ENCODE measurements at regions not wholly inside any gene's neighbourhood (a gene's known extent, or its start where the extent isn't known, plus 50 kb on each side); places are given as distances from the start of the nearest gene placed in this dataset.

DNA sequence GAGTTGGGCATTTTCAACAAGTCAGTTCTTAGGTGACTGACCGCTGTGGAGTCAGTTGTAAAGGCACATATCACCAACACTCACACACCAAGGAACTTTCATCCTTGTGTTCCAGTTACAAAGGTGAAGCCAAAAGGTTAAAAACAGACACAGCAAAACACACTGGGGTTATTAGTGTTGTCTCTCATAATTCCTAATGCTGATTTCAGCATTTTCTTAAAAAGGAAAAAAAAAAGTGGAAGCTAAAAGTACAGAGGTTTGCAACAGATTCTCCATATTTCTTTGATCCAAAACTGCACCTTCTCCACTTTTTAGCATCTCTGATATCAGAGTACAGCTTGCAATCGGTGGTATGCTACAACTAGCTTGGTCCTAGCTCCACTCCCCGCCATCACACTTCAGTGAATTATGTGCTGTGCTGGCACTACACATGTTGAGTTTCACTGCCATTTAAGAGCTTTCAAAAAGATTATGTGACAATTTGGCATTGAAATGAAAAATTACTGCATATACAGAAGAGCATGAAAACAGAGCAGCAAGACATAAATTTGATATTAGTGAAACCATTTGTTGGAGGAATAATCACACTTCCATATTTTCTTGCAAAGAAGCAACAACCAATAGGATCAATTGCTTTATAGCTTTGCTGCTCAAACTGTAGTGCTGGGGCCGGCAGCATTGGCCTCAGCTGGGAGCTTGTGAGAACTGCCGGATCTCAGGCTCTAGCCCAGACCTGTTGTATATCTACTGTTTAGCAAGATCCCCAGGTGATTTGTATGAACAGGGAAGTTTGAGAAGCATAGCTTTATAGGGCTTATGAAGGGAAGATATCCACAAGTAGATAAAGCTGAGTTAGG is 62.3 kb upstream of the DAPL1 start:
- no peak for DNase-seq (ENCODE audit: low spot score)

DNA sequence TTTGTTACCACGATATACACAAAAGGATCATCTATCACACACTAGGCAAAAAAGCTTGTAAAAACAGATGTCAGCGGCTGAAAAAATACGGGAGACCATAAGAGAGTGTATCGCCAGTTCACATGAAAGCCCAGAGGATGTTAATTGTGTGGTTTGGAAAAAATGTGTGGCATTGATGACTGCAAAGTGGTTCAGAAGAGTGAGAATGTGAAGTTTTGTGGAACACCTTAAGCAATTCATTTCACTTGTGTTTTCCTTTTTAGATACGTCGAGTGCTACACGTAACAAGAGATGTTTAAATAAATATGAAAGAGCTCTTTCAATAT is 61.7 kb upstream of the DAPL1 start:
- DNase-seq (ENCODE audit: low spot score), result no peak

DNA sequence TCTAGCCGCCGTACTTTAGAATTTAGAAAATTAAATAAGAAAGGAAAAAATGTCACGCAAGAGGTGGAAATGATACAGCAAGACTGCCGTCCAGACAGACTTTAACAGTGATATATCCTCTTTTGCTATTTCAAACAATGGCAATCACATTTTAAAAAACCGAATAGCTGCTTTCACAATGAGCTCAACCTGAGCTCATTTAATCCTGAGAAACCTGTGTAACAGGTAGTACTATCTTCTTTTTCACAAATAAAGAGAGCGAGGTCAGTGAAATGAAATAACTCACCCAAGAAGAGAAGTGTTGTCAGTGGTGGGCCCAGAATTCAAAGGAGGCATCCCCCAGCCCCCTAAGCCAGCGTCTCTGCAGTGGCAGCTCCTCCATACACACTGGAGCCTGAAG is 60.7 kb upstream of the DAPL1 start:
- DNase-seq (ENCODE audit: low spot score), result no peak

DNA sequence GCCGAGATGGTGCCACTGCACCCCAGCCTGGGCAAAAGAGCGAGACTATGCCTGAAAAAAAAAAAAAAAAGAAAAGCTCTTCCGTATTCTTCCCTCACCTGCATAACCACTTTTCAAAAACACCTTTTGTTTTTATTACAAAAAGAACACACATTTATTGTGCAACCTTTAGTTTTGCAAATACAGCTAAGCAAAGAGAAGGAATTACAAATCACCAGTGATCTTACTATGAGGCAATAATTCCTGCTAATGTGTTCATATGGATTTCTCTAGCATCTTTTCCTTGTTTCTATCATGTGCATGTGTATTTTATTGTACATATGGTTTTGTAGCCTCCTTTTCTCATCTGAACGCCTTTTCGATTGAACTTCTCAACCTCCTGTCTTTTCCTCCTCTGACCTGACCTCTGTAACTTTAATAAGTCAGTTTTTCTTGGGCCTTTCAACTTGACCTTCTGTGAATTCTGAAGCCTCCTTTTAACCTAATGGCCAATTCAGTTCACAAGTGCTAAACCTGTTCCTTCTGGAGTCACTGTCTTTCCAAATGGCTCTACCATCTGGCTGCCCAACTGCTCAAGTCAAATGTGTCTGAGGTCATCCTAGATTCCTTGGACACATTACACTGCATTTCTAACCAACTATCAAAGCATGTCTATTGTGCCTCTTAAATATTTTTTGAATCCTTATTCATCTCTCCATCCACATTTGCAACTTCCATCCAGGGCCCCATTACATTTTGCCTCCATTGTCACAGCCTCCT is 59.1 kb upstream of the DAPL1 start:
- no peak for DNase-seq (ENCODE audit: low spot score)

DNA sequence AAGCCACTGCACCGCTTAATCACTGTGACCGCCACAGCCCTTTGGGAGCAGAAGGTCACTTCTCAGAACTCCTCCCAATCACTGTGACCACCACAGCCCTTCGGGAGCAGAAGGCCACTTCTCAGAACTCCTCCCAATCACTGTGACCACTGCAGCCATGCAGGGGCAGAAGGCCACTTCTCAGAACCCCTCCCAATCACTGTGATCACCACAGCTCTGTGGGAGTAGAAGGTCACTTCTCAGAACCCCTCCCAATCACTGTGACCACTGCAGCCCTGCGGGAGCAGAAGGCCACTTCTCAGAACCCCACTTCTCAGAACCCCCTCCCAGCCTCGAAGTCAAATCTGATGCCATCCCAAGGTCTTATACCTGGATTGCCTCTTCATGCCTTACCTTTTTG is 56.8 kb upstream of the DAPL1 start:
- no peak for DNase-seq (ENCODE audit: low spot score)

DNA sequence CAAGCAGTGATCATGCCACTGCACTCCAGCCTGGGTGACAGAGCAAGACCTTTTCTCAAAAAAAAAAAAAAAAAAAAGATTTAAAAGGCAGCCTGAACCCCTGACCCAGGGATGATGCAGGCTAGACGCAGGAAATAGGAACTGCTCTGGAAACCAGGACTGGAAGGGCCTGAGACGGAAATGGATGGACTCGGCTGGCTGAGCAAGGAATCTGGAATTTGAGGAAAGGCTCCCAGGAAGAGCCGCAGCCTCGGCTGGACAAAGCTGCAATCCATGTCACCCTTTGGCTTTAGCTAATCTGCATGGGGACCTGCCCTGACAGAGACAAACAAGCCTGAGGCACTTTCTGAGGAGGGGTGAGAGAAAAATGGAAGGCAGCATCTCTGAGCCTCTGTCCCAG is 55.0 kb upstream of the DAPL1 start:
- DNase-seq (ENCODE audit: low spot score), result no peak

DNA sequence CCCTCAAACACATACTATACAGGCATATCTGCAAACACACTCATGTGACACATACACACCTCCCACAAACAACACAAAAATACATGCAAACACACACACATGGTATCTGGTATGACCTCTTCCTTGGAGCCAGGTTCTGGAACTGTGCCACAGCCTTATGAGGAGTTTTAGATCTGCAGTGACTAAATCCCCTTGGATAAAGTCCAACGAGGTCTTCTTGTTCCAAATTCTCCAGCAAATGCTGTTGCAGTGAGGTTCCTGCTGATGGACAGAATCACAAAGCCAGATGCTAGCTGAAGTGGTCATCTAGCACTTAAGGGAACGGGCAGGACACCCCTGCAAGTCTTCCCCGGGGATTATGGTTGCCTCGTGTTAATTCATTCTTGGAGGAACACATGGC is 54.5 kb upstream of the DAPL1 start:
- DNase-seq (ENCODE audit: low spot score), result no peak

DNA sequence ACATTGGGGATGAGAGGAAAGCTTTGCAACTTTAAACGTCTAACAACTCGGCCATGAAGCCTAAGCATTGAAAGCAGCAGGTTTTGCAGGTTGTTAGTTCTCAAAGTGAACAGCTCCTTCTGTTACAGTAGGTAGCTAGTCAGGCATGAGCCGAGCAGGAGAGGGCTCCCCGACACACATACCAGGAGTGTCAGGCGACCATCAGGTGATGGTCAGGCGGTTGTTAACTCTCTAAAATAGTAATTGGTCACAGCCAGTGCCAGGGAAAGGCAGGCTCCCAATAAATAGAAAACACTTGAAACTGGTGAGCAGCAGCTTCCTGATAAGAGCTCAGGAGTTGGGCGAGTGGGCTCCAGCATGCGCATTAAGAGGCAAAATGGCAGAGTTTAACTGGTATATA is 53.5 kb upstream of the DAPL1 start:
- no peak for DNase-seq (ENCODE audit: low spot score)

DNA sequence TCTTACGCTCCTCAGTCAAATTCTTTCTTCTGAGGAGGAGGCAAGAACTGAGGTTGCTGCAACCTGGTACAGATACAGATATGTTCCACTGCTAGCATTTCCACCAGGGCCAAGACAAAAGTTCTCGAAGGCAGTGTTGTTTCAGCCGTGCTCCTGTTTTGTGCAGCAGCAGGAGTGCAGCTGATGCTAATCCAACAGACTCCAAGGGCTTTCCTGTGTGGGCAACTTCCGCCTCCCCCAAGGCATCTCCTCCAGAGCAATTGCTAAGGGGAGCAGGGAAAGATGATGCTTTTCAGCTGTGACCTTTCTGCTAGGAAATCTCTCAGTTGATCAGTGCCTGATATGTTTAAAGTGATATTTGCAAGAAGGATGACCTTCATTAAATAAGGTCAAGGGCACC is 52.6 kb upstream of the DAPL1 start:
- DNase-seq (ENCODE audit: low spot score), result no peak

DNA sequence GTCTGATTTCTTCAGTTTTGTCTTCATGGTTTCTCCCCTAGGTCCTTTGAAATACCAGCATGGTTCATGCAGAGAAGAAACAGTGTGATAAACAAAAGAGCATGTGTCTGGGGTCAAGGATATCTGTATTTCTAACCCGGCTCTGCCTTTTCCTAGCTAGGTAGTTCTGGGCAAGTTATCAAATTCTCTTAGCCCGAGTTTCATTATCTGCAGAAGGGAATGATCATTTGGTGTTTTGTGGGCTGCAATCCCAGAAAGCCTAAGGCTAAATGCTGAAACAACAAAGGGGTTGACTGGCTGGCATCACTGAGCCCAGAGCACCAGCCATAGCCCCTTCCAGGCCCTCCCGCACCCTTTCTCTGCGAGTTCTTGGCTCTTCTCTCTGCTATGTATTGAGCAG is 51.7 kb upstream of the DAPL1 start:
- no peak for DNase-seq (ENCODE audit: low spot score)

DNA sequence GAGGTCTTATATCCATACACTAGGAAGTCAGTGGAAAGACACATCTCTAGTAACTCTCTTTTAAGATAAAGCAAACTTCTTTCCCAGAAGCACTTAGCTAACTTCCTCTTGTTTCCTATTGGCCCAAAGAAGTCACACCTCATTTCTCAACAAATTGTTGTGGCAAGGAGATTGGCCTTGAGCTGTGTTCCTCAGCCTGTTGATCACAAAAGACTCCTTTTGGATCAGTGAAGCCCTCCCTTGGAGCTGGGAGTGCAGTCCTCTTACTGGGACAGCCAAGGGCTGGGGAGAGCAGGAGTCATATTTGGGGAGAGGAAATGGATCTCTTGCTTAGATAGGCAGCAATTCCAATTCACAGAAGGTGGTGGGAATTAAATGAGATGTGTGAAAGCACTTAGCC is 51.2 kb upstream of the DAPL1 start:
- no peak for DNase-seq (ENCODE audit: low spot score)

DNA sequence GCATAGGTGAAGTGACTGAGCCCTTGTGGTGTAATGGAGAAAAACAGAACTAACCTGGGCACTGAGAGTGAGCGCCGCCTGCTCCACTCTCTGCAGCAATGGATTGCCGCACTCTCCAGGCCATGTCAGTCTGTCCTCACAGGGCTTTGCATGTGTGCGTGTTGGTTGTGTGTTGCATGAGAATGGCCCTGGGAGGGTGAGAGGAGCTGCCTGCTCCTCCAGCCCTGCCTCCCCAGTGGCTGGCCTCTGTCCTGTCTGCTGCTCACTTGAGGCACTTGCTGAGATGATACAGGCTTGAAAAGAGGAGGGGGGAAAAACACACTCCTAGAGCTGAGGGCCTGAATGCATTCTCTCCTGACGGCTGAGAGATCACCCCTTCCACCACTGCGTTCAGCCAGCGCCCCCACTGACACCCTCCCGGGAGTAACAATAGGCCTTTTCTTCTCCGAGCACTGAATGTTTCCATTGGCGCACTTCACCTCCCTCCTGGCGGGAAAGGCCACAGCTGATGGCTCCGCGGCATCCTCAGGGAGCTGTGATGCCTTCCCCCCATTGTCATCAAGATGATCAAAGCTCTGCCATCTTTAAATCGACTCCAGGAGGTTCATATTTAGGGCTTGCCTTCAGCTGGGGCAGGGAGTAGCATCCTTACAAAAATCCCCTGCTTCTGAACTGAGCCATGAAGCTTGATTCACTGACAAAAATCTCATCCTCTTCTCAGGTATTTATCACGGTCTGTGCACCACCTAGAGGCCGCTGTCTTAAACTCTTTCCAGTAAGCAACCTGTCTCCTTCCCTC is 49.9 kb upstream of the DAPL1 start:
- DNase-seq (ENCODE audit: low spot score), result peak; percentile 59
